ENCODE measurements at regions not wholly inside any gene's neighbourhood (a gene's known extent, or its start where the extent isn't known, plus 50 kb on each side); places are given as distances from the start of the nearest gene placed in this dataset.

DNA sequence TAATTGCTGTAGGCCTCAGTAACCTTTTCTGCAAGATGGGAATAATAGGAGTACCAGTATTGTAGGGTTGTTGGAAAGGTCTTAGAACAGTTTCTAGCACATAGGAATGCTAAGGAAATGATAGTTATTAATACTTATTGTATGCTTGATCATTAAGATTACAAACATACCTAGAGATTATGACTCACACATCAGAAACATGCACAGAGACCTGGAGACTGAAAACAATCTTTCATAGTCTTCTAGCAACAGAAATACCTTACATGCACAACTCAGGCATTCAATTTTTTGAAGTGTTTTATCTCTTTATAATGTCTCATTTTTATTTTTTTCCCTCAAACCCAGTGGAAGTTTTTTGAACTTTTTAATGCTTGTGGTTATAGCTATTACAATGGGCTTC is 104.4 kb upstream of the ZBTB20 start:
- H3K36me3 ChIP-seq (ENCODE audit: control insufficient read depth in 5 of 5, insufficient read depth in 5 of 5, low read length in 5 of 5) = no peaks in the 10 kb centered on the region
- no peaks in the 10 kb centered on the region for H3K4me1 ChIP-seq (ENCODE audit: control insufficient read depth in 5 of 5, insufficient read depth in 5 of 5, low read length in 5 of 5)
- peaks cover 0 to under 1% (median 0%) of the 10 kb centered on the region in 5 donors for H3K9me3 ChIP-seq (ENCODE audit: control insufficient read depth in 5 of 5, low read length in 5 of 5)
- H3K27me3 ChIP-seq (ENCODE audit: control insufficient read depth in 5 of 5, insufficient read depth in 4 of 5, low read length in 5 of 5) = no peaks in the 10 kb centered on the region
- H3K27ac ChIP-seq (ENCODE audit: low read depth, low read length) = no peak overlapping the region
- H3K9ac ChIP-seq (ENCODE audit: low read length in 5 of 5) = no peak overlapping the region
- no peak overlapping the region for H3K4me3 ChIP-seq (ENCODE audit: low read depth in 1 of 5, low read length in 5 of 5)

- Histone ChIP-seq H3K27ac (ENCODE audit: low read depth, low read length) (no peak overlapping the region), H3K27me3 (ENCODE audit: control insufficient read depth in 5 of 5, insufficient read depth in 4 of 5, low read length in 5 of 5) (no peaks in the 10 kb centered on the region), H3K36me3 (ENCODE audit: control insufficient read depth in 5 of 5, insufficient read depth in 5 of 5, low read length in 5 of 5) (no peaks in the 10 kb centered on the region), H3K4me3 (ENCODE audit: low read depth in 1 of 5, low read length in 5 of 5) (no peak overlapping the region), H3K4me1 (ENCODE audit: control insufficient read depth in 5 of 5, insufficient read depth in 5 of 5, low read length in 5 of 5) (no peaks in the 10 kb centered on the region), H3K9me3 (ENCODE audit: control insufficient read depth in 5 of 5, low read length in 5 of 5) (peaks cover 0 to 4% (median 0%) of the 10 kb centered on the region in 5 donors), H3K9ac (ENCODE audit: low read length in 5 of 5) (no peak overlapping the region)
Observed at GRCh38 chr3:115252679-115253078, 105.6 kb upstream of the ZBTB20 start.

DNA sequence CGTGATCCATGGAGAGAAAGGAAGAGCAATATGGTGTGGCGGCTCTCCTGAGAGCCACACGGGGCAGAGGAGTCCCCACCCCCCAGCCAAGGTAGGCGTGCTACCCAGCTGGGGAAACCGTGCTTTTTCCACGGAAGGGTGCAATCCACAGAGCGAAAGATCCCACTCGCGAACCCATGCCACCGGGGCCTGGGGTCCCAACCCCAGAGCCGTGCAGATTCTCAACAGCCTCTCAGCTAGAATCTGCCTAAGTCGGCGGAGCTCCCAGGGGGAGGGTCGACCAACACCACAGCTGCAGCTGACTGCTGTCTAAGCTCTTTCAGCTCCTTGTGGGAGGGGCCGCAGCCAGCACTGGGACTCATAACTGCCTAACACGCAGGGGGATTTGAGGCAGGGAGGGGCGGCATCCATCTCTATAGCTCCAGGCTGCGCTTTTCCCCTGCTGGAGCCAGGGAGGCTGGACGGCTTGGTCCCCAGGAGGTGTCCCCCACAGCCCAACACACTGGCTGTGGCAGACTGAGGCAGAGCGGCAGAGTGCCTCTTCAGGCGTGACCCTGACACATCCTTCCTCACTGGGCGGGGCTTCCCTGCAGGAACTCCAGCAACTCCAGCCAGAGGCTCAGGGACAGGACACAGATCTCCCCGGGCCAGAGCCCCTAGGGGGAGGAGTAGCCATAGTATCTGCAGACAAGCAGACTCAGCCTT is 107.6 kb upstream of the ZBTB20 start:
- H3K36me3 ChIP-seq (ENCODE audit: control insufficient read depth in 5 of 5, insufficient read depth in 5 of 5, low read length in 5 of 5) = no peaks in the 10 kb centered on the region
- peaks cover 0 to 4% (median 0%) of the 10 kb centered on the region in 5 donors for H3K9me3 ChIP-seq (ENCODE audit: control insufficient read depth in 5 of 5, low read length in 5 of 5)
- H3K4me1 ChIP-seq (ENCODE audit: control insufficient read depth in 5 of 5, insufficient read depth in 5 of 5, low read length in 5 of 5) = no peaks in the 10 kb centered on the region
- H3K27ac ChIP-seq (ENCODE audit: low read depth, low read length) = no peak overlapping the region
- no peaks in the 10 kb centered on the region for H3K27me3 ChIP-seq (ENCODE audit: control insufficient read depth in 5 of 5, insufficient read depth in 4 of 5, low read length in 5 of 5)
- H3K4me3 ChIP-seq (ENCODE audit: low read depth in 1 of 5, low read length in 5 of 5) = no peak overlapping the region
- no peak overlapping the region for H3K9ac ChIP-seq (ENCODE audit: low read length in 5 of 5)

DNA sequence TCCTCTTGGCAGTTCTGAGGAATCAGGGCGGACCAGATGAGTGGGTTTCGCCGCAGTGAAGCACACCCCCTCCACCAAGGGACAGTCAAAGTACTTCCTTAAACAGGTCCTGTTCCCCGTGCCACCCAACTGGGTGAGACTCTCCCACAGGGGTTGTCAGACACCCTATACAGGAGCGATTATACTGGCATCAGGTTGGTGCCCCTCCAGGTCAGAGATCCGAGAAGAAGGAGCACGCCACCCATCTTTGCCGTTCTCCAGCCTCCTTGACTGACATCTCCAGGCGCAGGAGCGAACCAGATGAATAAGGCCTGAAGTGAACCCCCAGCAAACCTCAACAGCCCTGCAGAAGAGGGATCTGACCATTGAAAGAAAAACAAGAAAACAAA is 108.1 kb upstream of the ZBTB20 start:
- no peaks in the 10 kb centered on the region for H3K4me1 ChIP-seq (ENCODE audit: control insufficient read depth in 5 of 5, insufficient read depth in 5 of 5, low read length in 5 of 5)
- no peak overlapping the region for H3K9ac ChIP-seq (ENCODE audit: low read length in 5 of 5)
- no peaks in the 10 kb centered on the region for H3K27me3 ChIP-seq (ENCODE audit: control insufficient read depth in 5 of 5, insufficient read depth in 4 of 5, low read length in 5 of 5)
- H3K27ac ChIP-seq (ENCODE audit: low read depth, low read length) = no peak overlapping the region
- H3K4me3 ChIP-seq (ENCODE audit: low read depth in 1 of 5, low read length in 5 of 5) = no peak overlapping the region
- no peaks in the 10 kb centered on the region for H3K36me3 ChIP-seq (ENCODE audit: control insufficient read depth in 5 of 5, insufficient read depth in 5 of 5, low read length in 5 of 5)
- H3K9me3 ChIP-seq (ENCODE audit: control insufficient read depth in 5 of 5, low read length in 5 of 5) = peaks cover 0 to 5% (median 0%) of the 10 kb centered on the region in 5 donors

DNA sequence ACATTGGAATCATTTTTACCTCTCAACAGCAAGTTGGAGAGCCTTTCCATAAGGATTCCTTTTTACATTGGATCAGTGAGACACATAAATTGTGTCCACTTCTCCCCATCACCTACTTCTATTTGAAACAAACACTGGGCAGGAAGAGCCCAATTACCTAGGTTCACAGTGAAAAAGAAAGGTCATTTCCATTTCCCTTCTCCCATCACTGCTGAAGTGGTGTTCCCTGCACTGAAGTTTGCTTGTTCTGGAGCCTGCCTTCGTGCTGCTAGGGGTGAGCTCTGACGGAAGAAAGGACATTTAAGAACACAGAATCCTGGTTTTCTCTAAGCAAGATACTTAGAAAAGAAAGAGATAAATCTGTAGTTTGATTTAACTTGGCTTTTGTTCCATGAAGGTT is 123.8 kb upstream of the ZBTB20 start:
- H3K27ac ChIP-seq (ENCODE audit: low read depth, low read length) = no peak overlapping the region
- no peaks in the 10 kb centered on the region for H3K36me3 ChIP-seq (ENCODE audit: control insufficient read depth in 5 of 5, insufficient read depth in 5 of 5, low read length in 5 of 5)
- H3K9me3 ChIP-seq (ENCODE audit: control insufficient read depth in 5 of 5, low read length in 5 of 5) = peaks cover 0 to 2% (median 0%) of the 10 kb centered on the region in 5 donors
- H3K4me3 ChIP-seq (ENCODE audit: low read depth in 1 of 5, low read length in 5 of 5) = no peak overlapping the region
- H3K27me3 ChIP-seq (ENCODE audit: control insufficient read depth in 5 of 5, insufficient read depth in 4 of 5, low read length in 5 of 5) = no peaks in the 10 kb centered on the region
- H3K4me1 ChIP-seq (ENCODE audit: control insufficient read depth in 5 of 5, insufficient read depth in 5 of 5, low read length in 5 of 5) = peaks cover 0 to 3% (median 0%) of the 10 kb centered on the region in 5 donors
- H3K9ac ChIP-seq (ENCODE audit: low read length in 5 of 5) = no peak overlapping the region

GRCh38 chr3:115272036-115272824 is 125.1 kb upstream of the ZBTB20 start:
- Histone ChIP-seq H3K9ac (ENCODE audit: low read length in 5 of 5) (no peak overlapping the region), H3K9me3 (ENCODE audit: control insufficient read depth in 5 of 5, low read length in 5 of 5) (peaks cover 0 to 2% (median 0%) of the 10 kb centered on the region in 5 donors), H3K4me1 (ENCODE audit: control insufficient read depth in 5 of 5, insufficient read depth in 5 of 5, low read length in 5 of 5) (peaks cover 0 to 3% (median 0%) of the 10 kb centered on the region in 5 donors), H3K27ac (ENCODE audit: low read depth, low read length) (no peak overlapping the region), H3K4me3 (ENCODE audit: low read depth in 1 of 5, low read length in 5 of 5) (no peak overlapping the region), H3K27me3 (ENCODE audit: control insufficient read depth in 5 of 5, insufficient read depth in 4 of 5, low read length in 5 of 5) (no peaks in the 10 kb centered on the region), H3K36me3 (ENCODE audit: control insufficient read depth in 5 of 5, insufficient read depth in 5 of 5, low read length in 5 of 5) (no peaks in the 10 kb centered on the region)

DNA sequence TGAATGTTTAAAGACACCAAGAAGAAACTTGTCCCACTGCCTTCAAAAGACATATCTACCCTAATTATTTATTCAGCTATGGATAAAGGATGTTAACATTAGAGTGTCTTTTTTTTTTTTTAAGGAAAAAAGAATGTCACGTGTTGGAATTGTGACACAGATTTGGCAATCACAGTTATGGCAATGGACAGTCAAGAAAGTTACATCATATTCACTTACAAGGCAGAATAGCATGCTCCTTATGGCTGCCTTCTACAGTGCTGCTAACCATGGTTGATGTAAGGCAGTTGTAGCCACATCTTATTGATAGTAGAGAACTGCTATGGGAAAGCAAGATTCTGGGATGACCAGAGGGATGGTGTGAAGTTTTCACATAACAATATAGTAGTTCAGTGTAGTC is 128.8 kb upstream of the ZBTB20 start:
- no peak overlapping the region for H3K27ac ChIP-seq (ENCODE audit: low read depth, low read length)
- H3K4me1 ChIP-seq (ENCODE audit: control insufficient read depth in 5 of 5, insufficient read depth in 5 of 5, low read length in 5 of 5) = peaks cover 0 to 11% (median under 1%) of the 10 kb centered on the region in 5 donors
- no peaks in the 10 kb centered on the region for H3K27me3 ChIP-seq (ENCODE audit: control insufficient read depth in 5 of 5, insufficient read depth in 4 of 5, low read length in 5 of 5)
- no peak overlapping the region for H3K9ac ChIP-seq (ENCODE audit: low read length in 5 of 5)
- no peaks in the 10 kb centered on the region for H3K9me3 ChIP-seq (ENCODE audit: control insufficient read depth in 5 of 5, low read length in 5 of 5)
- H3K36me3 ChIP-seq (ENCODE audit: control insufficient read depth in 5 of 5, insufficient read depth in 5 of 5, low read length in 5 of 5) = no peaks in the 10 kb centered on the region
- H3K4me3 ChIP-seq (ENCODE audit: low read depth in 1 of 5, low read length in 5 of 5) = no peak overlapping the region

DNA sequence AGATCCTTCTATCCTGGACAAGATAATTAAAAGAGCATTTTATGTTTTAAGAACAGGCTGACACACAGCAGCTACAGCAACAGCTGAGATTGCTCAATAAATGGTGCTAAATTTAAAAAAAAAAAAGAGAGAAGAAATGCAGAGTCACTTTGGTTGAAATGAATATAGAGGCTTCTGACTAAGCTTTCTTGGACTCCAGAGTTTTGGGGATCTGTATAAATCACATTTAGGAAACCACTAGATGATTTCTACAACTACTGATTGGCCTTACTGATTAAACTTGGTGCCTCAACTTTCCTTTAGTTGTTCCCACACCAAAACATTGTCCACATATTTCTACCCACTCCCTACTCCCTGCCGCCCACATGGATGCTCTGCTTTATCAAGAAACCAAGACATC is 132.9 kb upstream of the ZBTB20 start:
- Histone ChIP-seq H3K9me3 (ENCODE audit: control insufficient read depth in 5 of 5, low read length in 5 of 5) (no peaks in the 10 kb centered on the region), H3K4me1 (ENCODE audit: control insufficient read depth in 5 of 5, insufficient read depth in 5 of 5, low read length in 5 of 5) (peaks cover 0 to 11% (median 0%) of the 10 kb centered on the region in 5 donors), H3K27ac (ENCODE audit: low read depth, low read length) (no peak overlapping the region), H3K27me3 (ENCODE audit: control insufficient read depth in 5 of 5, insufficient read depth in 4 of 5, low read length in 5 of 5) (no peaks in the 10 kb centered on the region), H3K36me3 (ENCODE audit: control insufficient read depth in 5 of 5, insufficient read depth in 5 of 5, low read length in 5 of 5) (no peaks in the 10 kb centered on the region), H3K9ac (ENCODE audit: low read length in 5 of 5) (no peak overlapping the region), H3K4me3 (ENCODE audit: low read depth in 1 of 5, low read length in 5 of 5) (no peak overlapping the region)

DNA sequence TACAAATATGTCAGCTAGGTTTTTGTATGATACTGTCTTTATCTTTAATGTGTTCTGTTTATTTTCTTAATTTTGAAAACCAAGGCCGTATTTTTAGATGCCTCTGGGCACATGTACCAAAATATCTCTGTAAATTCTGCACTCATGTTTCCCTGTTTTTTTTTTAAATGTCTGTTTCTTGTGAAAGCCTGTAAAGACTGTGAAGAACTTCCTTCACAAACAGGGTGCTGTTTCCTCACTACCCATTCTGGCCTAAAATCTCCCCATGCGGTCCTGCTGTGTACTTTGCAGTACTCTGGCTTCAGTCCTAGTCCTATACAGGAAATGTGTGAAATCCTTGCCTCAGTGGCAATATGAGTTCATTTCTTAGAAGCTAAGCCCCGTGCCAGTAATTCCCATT is 133.4 kb upstream of the ZBTB20 start:
- Histone ChIP-seq H3K4me1 (ENCODE audit: control insufficient read depth in 5 of 5, insufficient read depth in 5 of 5, low read length in 5 of 5) (peaks cover 0 to 11% (median 0%) of the 10 kb centered on the region in 5 donors), H3K36me3 (ENCODE audit: control insufficient read depth in 5 of 5, insufficient read depth in 5 of 5, low read length in 5 of 5) (no peaks in the 10 kb centered on the region), H3K4me3 (ENCODE audit: low read depth in 1 of 5, low read length in 5 of 5) (no peak overlapping the region), H3K9me3 (ENCODE audit: control insufficient read depth in 5 of 5, low read length in 5 of 5) (no peaks in the 10 kb centered on the region), H3K27ac (ENCODE audit: low read depth, low read length) (no peak overlapping the region), H3K27me3 (ENCODE audit: control insufficient read depth in 5 of 5, insufficient read depth in 4 of 5, low read length in 5 of 5) (no peaks in the 10 kb centered on the region), H3K9ac (ENCODE audit: low read length in 5 of 5) (no peak overlapping the region)

All from subcutaneous abdominal adipose tissue (tissue), 5 donors.